ENCODE measurements at regions not wholly inside any gene's neighbourhood (a gene's known extent, or its start where the extent isn't known, plus 50 kb on each side); places are given as distances from the start of the nearest gene placed in this dataset.

GRCh38 chr2:128584296-128584890 lies 265.7 kb upstream of the HS6ST1 start:
- H3K27ac Mint-ChIP-seq (ENCODE audit: unreplicated experiment) = no peak overlapping the region
- no peak for TF ChIP-seq CTCF (IDR thresholded peaks at IDR 0.05; ENCODE audit: partially characterized antibody, unreplicated experiment)
- no peaks in the 10 kb centered on the region for H3K4me1 Mint-ChIP-seq (ENCODE audit: low read depth, unreplicated experiment)
- no peak for DNase-seq
- no peaks in the 10 kb centered on the region for H3K9me3 Mint-ChIP-seq (ENCODE audit: unreplicated experiment)
- H3K4me3 Mint-ChIP-seq (ENCODE audit: unreplicated experiment) = no peak overlapping the region
- H3K36me3 Mint-ChIP-seq (ENCODE audit: unreplicated experiment) = no peaks in the 10 kb centered on the region
- no peaks in the 10 kb centered on the region for H3K27me3 Mint-ChIP-seq (ENCODE audit: unreplicated experiment)

GRCh38 chr2:128585706-128586105 lies 267.0 kb upstream of the HS6ST1 start:
- Mint-ChIP-seq H3K27me3 (ENCODE audit: unreplicated experiment) (peaks cover 4% of the 10 kb centered on the region), H3K36me3 (ENCODE audit: unreplicated experiment) (no peaks in the 10 kb centered on the region), H3K9me3 (ENCODE audit: unreplicated experiment) (no peaks in the 10 kb centered on the region), H3K4me3 (ENCODE audit: unreplicated experiment) (no peak overlapping the region), H3K4me1 (ENCODE audit: low read depth, unreplicated experiment) (no peaks in the 10 kb centered on the region), H3K27ac (ENCODE audit: unreplicated experiment) (no peak overlapping the region)
- DNase-seq = no peak
- no peak for TF ChIP-seq CTCF (IDR thresholded peaks at IDR 0.05; ENCODE audit: partially characterized antibody, unreplicated experiment)

DNA sequence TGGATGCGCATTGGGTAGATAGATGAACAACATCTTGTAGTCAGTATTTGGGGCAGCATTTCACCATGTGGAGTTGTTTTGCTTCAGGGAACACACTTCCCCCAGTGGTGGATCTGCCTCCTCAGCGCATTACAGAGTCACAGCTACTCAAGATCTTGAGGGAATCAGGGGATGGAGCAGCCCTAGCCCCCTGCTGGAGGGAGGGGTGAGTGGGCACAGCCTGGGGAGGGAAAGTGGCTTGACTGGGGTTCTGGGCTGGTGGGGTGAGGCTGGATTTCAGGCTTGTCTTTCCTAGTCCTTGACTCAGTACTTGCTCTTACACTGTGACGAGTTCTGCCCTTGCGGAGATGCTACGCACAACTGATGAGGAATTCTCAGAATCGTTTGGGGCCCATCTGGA lies 271.0 kb upstream of the HS6ST1 start:
- Mint-ChIP-seq H3K27ac (ENCODE audit: unreplicated experiment) (no peak overlapping the region), H3K4me3 (ENCODE audit: unreplicated experiment) (no peak overlapping the region), H3K36me3 (ENCODE audit: unreplicated experiment) (no peaks in the 10 kb centered on the region), H3K27me3 (ENCODE audit: unreplicated experiment) (peaks cover 7% of the 10 kb centered on the region), H3K9me3 (ENCODE audit: unreplicated experiment) (no peaks in the 10 kb centered on the region), H3K4me1 (ENCODE audit: low read depth, unreplicated experiment) (no peaks in the 10 kb centered on the region)
- no peak for DNase-seq
- TF ChIP-seq CTCF (IDR thresholded peaks at IDR 0.05; ENCODE audit: partially characterized antibody, unreplicated experiment) = no peak

GRCh38 chr2:128590309-128591021 lies 271.8 kb upstream of the HS6ST1 start:
- Mint-ChIP-seq H3K36me3 (ENCODE audit: unreplicated experiment) (no peaks in the 10 kb centered on the region), H3K4me3 (ENCODE audit: unreplicated experiment) (no peak overlapping the region), H3K4me1 (ENCODE audit: low read depth, unreplicated experiment) (no peaks in the 10 kb centered on the region), H3K27me3 (ENCODE audit: unreplicated experiment) (peaks cover 7% of the 10 kb centered on the region), H3K9me3 (ENCODE audit: unreplicated experiment) (no peaks in the 10 kb centered on the region), H3K27ac (ENCODE audit: unreplicated experiment) (no peak overlapping the region)
- DNase-seq = no peak
- TF ChIP-seq CTCF (IDR thresholded peaks at IDR 0.05; ENCODE audit: partially characterized antibody, unreplicated experiment) = no peak

Measured in glutamatergic neuron (in vitro differentiated cells).